ENCODE measurements at regions not wholly inside any gene's neighbourhood (a gene's known extent, or its start where the extent isn't known, plus 50 kb on each side); places are given as distances from the start of the nearest gene placed in this dataset.

DNA sequence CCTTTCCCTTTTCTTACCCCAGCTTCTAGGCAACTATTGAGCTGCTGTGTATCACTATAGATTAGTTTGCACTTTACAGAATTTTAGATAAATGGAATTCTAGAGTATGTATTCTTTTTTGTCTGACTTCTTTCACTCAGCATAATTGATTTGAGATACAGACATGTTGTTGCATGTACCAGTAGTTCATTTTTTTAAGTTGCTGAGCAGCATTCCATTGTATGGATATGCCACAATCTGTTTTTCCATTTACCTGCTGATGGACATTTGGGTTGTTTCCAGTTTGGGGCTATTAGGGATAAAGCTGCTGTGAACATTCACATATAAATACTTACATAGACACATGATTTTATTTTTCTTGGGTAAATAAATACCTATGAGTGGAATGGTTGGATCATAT is 135.7 kb downstream of the IGF1 start:
- Histone ChIP-seq H3K27ac (no peak overlapping the region), H3K4me3 (no peak overlapping the region), H3K9me3 (no peaks in the 10 kb centered on the region), H3K36me3 (no peaks in the 10 kb centered on the region), H3K4me1 (no peaks in the 10 kb centered on the region), H3K27me3 (no peaks in the 10 kb centered on the region)
- TF ChIP-seq, protein P1, sequence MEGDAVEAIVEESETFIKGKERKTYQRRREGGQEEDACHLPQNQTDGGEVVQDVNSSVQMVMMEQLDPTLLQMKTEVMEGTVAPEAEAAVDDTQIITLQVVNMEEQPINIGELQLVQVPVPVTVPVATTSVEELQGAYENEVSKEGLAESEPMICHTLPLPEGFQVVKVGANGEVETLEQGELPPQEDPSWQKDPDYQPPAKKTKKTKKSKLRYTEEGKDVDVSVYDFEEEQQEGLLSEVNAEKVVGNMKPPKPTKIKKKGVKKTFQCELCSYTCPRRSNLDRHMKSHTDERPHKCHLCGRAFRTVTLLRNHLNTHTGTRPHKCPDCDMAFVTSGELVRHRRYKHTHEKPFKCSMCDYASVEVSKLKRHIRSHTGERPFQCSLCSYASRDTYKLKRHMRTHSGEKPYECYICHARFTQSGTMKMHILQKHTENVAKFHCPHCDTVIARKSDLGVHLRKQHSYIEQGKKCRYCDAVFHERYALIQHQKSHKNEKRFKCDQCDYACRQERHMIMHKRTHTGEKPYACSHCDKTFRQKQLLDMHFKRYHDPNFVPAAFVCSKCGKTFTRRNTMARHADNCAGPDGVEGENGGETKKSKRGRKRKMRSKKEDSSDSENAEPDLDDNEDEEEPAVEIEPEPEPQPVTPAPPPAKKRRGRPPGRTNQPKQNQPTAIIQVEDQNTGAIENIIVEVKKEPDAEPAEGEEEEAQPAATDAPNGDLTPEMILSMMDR (IDR thresholded peaks at IDR 0.05) = no peak
- TF ChIP-seq POLR2A (IDR thresholded peaks at IDR 0.05) = no peak
- DNase-seq = no peak

DNA sequence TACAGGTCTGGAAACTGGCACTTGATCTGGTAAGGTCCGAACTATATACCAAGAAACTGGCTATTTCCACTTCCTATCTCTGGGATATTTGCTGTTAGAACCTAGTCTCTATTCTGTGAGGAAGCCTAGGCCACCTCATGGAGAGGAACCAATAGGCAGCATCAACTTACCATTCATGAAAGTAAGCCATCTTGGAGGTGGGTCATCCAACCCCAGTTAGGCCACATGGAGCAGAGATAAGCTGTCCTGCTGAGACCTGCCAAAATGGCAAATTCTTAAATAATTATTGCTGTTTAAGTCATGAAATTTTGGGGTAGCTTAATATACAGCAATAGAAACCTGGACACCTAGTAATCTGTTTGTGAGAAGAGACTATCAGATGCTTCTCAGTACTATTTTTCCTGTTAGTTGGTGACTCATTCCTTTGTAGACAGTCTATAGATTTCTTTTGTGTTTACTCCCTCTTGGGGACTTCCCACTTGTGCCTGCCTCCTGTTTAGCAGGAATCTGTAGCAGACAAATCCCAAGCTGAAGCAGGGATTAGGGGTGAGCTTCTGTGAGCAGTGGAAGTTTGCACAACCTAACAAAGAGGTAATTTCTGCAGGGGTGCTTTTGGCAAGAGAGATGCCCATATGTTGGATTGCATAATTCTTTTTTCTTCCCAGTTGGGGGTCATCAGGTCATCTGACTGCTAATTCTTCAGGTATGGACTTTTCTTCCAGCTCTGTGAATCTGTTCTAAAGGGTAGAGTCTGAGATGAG is 136.8 kb downstream of the IGF1 start:
- Histone ChIP-seq H3K4me1 (no peaks in the 10 kb centered on the region), H3K4me3 (no peak overlapping the region), H3K9me3 (no peaks in the 10 kb centered on the region), H3K27me3 (no peaks in the 10 kb centered on the region), H3K27ac (no peak overlapping the region), H3K36me3 (no peaks in the 10 kb centered on the region)
- TF ChIP-seq, protein P1 (IDR thresholded peaks at IDR 0.05) = no peak
- no peak for TF ChIP-seq POLR2A (IDR thresholded peaks at IDR 0.05)
- DNase-seq = no peak

DNA sequence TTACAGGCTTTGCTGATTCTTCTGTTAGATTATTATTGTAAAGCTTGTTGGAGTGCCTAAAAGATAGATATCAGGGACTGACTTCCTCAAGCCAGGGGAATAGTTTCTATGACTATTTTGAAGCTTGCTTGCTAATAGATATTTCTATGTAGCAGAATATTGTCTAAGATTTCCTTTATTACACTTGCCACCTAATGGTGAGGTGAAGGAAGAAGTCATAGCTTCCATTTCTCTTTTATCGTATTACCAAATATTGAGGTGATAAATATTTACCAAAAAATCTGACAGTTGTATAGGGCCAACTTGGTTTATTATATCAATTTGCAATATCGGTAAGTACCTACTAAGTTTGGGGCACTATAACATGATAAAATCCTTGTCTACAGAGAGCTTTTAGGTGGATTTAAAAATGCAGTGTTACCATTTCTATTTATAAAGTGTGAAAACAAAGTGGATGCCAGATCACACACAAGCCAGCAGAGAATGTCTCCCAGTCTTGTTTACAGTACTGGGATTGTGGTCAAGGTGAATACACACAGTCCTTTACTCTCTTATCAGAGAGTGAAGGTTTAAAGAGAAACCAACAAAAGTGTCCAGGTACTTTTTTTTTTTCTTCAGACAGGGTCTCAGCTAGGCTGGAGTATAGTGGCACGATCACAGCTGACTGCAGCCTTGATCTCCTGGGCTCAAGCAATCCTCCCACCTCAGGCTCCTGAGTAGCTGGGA is 137.9 kb downstream of the IGF1 start:
- no peaks in the 10 kb centered on the region for H3K27me3 ChIP-seq
- no peaks in the 10 kb centered on the region for H3K9me3 ChIP-seq
- TF ChIP-seq, protein P1 (IDR thresholded peaks at IDR 0.05) = no peak
- TF ChIP-seq POLR2A (IDR thresholded peaks at IDR 0.05) = no peak
- DNase-seq = no peak
- H3K36me3 ChIP-seq = no peaks in the 10 kb centered on the region
- no peaks in the 10 kb centered on the region for H3K4me1 ChIP-seq
- no peak overlapping the region for H3K4me3 ChIP-seq
- H3K27ac ChIP-seq = no peak overlapping the region

- DNase-seq = no peak
- Histone ChIP-seq H3K27ac (no peak overlapping the region), H3K36me3 (no peaks in the 10 kb centered on the region), H3K4me1 (no peaks in the 10 kb centered on the region), H3K27me3 (no peaks in the 10 kb centered on the region), H3K4me3 (no peak overlapping the region), H3K9me3 (no peaks in the 10 kb centered on the region)
- TF ChIP-seq, protein P1 (IDR thresholded peaks at IDR 0.05) = no peak
- TF ChIP-seq POLR2A (IDR thresholded peaks at IDR 0.05) = no peak
Measured at GRCh38 chr12:102334765-102335164, 137.1 kb upstream of the PMCH start.

DNA sequence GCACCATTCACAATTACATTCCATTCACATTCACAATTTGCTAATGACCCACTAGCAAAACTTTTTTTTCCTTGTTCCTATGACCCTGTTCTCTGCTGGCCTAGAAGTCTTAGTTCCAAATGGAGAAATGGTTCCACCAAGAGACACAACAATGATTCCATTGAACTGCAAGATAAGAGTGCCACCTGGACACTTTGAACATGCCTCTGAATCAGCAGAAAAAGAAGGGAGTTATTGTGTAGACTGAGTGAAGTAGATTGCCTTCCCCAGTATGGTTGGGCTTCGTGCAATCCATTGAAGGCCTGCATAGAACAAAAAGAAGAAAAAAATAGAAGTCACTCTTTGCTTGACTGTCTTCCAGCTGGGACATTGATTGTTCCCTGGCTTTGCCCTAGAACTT is 133.8 kb upstream of the PMCH start:
- Histone ChIP-seq H3K9me3 (no peaks in the 10 kb centered on the region), H3K27ac (no peak overlapping the region), H3K27me3 (no peaks in the 10 kb centered on the region), H3K4me1 (no peaks in the 10 kb centered on the region), H3K36me3 (no peaks in the 10 kb centered on the region), H3K4me3 (no peak overlapping the region)
- TF ChIP-seq, protein P1 (IDR thresholded peaks at IDR 0.05) = no peak
- no peak for TF ChIP-seq POLR2A (IDR thresholded peaks at IDR 0.05)
- DNase-seq = no peak
